ENCODE measurements at regions not wholly inside any gene's neighbourhood (a gene's known extent, or its start where the extent isn't known, plus 50 kb on each side); places are given as distances from the start of the nearest gene placed in this dataset.

DNA sequence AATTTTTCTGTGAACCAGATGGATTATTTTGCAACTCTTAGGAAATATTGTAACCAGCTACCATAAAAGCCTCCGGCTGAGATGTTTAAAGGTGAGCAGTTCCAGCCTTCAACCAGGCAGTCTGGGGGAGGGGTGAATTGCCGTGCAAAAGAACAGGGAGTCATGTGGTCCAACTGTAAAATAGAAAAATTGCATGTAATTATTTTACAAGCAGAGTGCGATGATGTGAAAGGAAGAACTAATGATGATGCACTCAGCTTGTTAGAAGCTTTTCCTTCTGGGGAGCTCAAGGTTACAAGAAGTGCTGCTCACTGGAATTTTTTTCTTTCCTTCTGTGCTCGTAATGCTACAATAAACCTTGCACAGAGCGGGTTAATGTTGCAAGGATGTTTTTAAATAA is 188.7 kb upstream of the ITGA1 start:
- no peak for DNase-seq (ENCODE audit: low read depth, low spot score)
- no peak overlapping the region for H3K4me3 ChIP-seq (ENCODE audit: low read depth, low read length)
- CTCF ChIA-PET: interaction anchor here (1.4 kb wide), 1 partner anchor 1640 kb away, joined by 3 read pairs; no protein-coding TSS in a partner anchor
- TF ChIP-seq, protein P1, sequence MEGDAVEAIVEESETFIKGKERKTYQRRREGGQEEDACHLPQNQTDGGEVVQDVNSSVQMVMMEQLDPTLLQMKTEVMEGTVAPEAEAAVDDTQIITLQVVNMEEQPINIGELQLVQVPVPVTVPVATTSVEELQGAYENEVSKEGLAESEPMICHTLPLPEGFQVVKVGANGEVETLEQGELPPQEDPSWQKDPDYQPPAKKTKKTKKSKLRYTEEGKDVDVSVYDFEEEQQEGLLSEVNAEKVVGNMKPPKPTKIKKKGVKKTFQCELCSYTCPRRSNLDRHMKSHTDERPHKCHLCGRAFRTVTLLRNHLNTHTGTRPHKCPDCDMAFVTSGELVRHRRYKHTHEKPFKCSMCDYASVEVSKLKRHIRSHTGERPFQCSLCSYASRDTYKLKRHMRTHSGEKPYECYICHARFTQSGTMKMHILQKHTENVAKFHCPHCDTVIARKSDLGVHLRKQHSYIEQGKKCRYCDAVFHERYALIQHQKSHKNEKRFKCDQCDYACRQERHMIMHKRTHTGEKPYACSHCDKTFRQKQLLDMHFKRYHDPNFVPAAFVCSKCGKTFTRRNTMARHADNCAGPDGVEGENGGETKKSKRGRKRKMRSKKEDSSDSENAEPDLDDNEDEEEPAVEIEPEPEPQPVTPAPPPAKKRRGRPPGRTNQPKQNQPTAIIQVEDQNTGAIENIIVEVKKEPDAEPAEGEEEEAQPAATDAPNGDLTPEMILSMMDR (IDR thresholded peaks at IDR 0.05; ENCODE audit: insufficient read depth, low read length, missing control alignments): no peak
- POLR2A ChIA-PET: no interaction called here

DNA sequence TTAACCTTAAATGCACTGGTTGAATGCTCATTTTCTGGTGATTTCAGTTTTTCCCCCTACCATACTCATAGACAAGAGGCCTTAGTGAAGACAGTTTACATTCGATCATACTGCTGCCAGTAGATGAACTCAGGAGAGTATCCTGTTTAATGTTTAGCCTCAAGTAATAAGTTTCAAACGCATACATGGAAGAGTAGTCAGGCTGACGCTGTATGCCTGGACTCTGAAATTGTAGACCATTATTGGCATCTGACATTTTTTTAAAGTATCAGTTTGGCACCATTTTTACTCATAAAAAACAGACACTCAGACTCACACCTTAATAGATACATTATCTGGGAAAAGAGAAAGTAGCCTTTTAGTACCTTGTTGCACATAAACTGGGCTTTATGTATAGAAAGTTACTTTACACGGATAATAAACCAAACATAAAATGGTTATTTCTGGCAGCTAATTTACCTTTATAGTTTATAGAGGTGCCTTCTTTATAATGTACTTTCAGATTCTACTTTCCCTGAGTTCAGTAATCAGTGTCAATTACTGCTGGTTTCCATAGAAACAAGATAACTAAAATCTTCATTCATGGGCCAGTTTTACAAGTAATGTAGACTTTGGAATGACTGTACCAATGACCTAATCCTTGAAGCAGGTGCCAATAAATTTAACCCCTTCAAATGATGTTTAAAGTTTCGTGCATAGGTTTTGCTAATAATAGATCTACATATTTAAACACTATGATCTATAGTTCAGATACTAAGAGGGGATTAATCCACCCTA is 183.8 kb upstream of the ITGA1 start:
- DNase-seq (ENCODE audit: low read depth, low spot score): no peak
- CTCF ChIA-PET: no interaction called here
- TF ChIP-seq, protein P1 (IDR thresholded peaks at IDR 0.05; ENCODE audit: insufficient read depth, low read length, missing control alignments): no peak
- POLR2A ChIA-PET: no interaction called here
- no peak overlapping the region for H3K4me3 ChIP-seq (ENCODE audit: low read depth, low read length)

DNA sequence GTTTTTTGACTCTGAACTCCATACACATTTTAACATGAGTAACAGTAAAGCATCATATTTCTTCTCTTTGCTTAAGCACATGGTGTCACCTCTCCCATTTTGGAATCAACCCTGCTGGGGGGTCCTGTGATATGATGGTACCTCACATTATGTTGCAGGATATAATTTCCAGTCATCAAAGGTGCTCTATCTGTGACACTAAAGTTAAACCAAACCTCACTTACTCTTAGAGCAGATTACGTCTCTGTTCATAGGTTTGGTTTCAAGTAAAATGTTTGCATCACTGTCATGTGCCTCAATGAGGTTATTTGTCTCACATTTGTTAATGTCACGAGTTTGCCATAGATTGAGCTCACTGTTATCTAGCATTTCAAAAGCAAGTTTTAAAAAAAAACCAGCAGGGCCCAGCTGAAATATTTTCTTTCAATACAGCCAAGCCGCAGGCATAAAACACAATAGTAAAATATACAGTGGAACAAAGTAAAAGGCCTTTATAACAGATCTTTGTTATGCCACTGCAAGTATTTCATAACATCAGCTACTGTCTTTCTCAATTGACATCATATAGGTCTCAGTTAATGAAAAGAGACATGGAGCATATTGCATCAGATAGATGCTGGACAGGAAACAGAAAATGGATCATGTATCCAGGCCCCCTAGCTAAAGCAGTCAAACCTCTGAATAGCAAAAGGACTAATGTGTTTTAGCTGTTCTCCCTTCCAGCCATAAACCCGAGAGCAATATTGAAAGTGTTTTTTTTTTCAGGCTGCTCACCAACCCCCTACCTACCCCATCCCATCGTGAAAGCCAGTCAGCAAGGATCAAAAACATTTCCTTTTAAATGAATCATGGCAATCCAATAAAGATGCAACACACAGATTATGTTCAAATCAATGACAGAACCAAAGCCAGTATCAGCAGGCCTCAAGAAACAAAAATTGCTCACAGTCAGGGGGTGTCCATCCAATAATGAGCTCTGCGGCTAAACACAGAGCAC is 182.1 kb upstream of the ITGA1 start:
- no peak overlapping the region for H3K4me3 ChIP-seq (ENCODE audit: low read depth, low read length)
- no peak for DNase-seq (ENCODE audit: low read depth, low spot score)
- TF ChIP-seq, protein P1 (IDR thresholded peaks at IDR 0.05; ENCODE audit: insufficient read depth, low read length, missing control alignments): no peak
- POLR2A ChIA-PET: no interaction called here
- CTCF ChIA-PET: no interaction called here

DNA sequence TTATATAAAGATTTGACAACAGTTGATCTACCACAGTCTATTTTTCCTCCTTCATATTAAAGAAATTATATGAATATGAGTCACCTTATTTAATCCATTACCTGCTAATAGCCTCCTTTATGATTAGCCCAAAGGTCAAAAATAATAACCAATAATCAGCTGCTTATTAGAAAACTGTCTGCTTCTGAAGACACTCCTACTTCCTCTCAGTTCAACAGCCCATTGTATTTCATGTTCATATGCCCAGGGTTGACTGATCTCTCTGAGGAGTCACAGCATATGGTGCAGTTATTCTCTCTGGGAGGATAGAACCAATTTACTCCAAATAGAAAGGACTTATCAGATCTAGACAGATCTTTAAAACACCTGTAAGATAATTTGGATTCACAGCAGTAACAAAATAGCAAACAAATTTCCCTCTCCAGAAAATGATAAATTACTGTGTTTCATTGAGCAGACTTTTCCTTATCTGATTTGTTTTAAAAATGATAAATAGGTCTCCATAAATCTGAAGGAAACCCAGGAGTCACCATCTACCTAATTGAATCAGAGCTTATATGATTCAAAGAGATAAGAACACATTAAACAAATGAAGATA is 180.4 kb upstream of the ITGA1 start:
- ChIA-PET POLR2A (no interaction called here), CTCF (no interaction called here)
- DNase-seq (ENCODE audit: low read depth, low spot score): no peak
- TF ChIP-seq, protein P1 (IDR thresholded peaks at IDR 0.05; ENCODE audit: insufficient read depth, low read length, missing control alignments): no peak
- H3K4me3 ChIP-seq (ENCODE audit: low read depth, low read length): no peak overlapping the region

DNA sequence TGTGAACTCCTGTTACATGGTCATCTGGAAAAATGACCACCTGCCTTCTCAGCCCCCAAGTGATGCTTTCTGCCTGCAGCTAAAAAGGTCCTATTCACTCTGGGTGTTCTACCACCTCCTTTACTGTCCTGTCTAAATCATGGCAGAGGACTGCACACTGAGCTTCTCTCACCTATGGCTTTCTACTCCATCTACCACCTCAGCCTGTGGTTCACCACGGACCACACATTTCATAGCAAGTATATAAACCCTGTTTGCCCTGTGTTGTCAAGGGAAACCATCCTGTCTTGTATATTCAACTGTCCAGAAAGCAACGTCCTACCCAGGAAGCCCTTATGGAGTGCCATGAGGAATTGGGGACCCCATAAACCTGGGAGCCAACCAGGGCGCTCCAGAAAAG is 167.4 kb upstream of the ITGA1 start:
- POLR2A ChIA-PET: no interaction called here
- CTCF ChIA-PET: no interaction called here
- no peak for DNase-seq (ENCODE audit: low read depth, low spot score)
- TF ChIP-seq, protein P1 (IDR thresholded peaks at IDR 0.05; ENCODE audit: insufficient read depth, low read length, missing control alignments): no peak
- H3K4me3 ChIP-seq (ENCODE audit: low read depth, low read length): no peak overlapping the region

DNA sequence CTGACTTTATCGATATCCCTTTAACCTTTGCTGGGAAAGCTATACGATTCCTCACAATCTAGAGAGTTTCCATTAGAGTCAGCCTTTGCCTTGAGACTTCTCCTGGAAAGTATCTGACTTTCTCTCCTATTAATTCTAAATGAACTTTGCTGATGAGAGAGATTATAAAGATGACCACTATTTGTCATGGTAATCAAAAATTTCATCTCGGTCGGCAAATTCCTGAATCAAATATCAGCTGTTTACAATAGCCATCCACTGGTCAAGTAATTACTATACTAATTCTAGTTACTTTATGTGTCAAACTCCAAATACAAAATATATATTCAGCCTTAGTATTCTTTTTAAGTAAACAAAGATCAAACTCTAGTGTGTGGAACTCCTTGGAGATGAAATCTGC is 164.4 kb upstream of the ITGA1 start:
- no peak overlapping the region for H3K4me3 ChIP-seq (ENCODE audit: low read depth, low read length)
- TF ChIP-seq, protein P1 (IDR thresholded peaks at IDR 0.05; ENCODE audit: insufficient read depth, low read length, missing control alignments): no peak
- POLR2A ChIA-PET: no interaction called here
- CTCF ChIA-PET: interaction anchor here (1.3 to 1.4 kb wide), 2 partner anchors 34 to 1665 kb away, joined by 3 read pairs; no protein-coding TSS in a partner anchor
- DNase-seq (ENCODE audit: low read depth, low spot score): no peak
